ENCODE measurements at regions not wholly inside any gene's neighbourhood (a gene's known extent, or its start where the extent isn't known, plus 50 kb on each side); places are given as distances from the start of the nearest gene placed in this dataset.

DNA sequence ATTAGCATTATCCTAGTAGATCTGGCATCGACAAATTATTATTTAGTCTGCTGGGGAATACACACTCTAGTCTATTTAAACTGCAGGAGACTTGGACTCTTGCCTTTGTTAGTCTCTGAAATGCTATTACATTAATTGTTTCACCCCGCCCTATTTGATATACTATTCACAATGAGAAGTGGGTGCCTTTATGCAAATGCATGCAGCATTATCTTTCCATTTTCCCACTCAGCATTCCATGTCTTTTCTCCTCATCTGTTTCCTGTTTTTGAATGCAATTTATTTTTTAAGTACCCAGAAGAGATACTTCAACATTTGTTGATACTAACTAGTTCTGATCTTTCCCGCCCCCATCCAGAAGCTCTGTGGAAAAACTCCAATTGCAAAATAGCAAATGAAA, 395.3 kb upstream of the NXPH2 start:
- H3K4me3 ChIP-seq (ENCODE audit: low read depth, low read length): no peak overlapping the region
- TF ChIP-seq, protein P1, sequence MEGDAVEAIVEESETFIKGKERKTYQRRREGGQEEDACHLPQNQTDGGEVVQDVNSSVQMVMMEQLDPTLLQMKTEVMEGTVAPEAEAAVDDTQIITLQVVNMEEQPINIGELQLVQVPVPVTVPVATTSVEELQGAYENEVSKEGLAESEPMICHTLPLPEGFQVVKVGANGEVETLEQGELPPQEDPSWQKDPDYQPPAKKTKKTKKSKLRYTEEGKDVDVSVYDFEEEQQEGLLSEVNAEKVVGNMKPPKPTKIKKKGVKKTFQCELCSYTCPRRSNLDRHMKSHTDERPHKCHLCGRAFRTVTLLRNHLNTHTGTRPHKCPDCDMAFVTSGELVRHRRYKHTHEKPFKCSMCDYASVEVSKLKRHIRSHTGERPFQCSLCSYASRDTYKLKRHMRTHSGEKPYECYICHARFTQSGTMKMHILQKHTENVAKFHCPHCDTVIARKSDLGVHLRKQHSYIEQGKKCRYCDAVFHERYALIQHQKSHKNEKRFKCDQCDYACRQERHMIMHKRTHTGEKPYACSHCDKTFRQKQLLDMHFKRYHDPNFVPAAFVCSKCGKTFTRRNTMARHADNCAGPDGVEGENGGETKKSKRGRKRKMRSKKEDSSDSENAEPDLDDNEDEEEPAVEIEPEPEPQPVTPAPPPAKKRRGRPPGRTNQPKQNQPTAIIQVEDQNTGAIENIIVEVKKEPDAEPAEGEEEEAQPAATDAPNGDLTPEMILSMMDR (conservative IDR thresholded peaks at IDR 0.05; ENCODE audit: low read depth, low read length): no peak
- DNase-seq (ENCODE audit: low read depth): no peak

DNA sequence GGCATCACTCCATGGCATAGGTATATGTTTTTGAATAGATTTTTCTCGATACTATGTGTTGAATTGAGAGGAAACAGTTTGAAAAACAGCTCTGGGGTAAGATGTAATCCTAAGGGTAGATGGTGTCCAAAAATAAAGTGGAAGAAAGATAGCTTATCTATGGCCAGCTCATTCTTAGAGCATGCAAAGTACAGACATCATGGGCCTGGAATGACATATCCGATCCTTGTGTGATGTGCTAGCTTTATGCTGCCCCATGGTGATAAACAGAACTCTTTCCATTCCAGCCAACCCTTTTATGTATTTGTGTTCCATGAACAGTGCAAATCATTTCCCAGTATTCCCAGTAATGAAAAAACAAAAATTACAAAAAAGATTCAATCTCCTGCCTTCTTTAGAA, 390.2 kb upstream of the NXPH2 start:
- TF ChIP-seq, protein P1 (conservative IDR thresholded peaks at IDR 0.05; ENCODE audit: low read depth, low read length): no peak
- H3K4me3 ChIP-seq (ENCODE audit: low read depth, low read length): no peak overlapping the region
- peak; percentile 12 for DNase-seq (ENCODE audit: low read depth)

DNA sequence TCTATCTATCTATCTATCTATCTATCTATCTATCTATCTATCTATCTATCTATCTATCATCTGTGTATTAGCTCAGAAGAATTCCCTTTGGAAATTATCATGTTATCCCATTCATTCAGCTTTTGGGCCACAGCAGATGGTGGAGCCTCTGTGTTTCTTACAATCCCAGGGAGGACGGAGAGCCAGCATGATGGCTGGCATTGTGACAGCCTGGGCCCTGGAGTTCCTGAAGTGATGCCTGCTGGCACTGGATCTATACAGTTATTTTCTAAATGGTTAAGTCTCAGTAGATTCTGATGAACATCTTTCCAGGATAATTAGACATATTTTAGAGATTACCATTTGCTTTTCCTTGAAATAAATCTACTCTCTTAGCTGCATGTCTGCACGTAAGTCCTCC, 385.4 kb upstream of the NXPH2 start:
- TF ChIP-seq, protein P1 (conservative IDR thresholded peaks at IDR 0.05; ENCODE audit: low read depth, low read length): no peak
- no peak for DNase-seq (ENCODE audit: low read depth)
- H3K4me3 ChIP-seq (ENCODE audit: low read depth, low read length): no peak overlapping the region

DNA sequence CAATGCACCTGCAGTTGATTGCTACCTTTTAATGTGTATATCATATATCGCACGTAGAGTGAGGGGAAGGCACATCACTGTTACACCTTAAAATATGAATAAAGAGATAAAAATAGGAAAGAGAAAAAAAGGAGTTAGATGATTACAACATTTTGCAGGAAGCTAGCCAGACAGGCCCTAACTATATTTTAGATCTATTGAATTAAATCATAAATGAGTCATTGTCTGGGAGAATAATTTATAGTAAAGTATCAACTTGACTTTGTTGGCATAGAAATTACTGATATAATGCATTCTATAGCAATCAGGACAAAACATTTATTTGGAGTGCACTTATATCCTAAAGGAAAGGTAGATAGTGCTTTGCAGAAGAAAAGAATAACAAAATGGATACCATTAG, 384.9 kb upstream of the NXPH2 start:
- H3K4me3 ChIP-seq (ENCODE audit: low read depth, low read length): no peak overlapping the region
- TF ChIP-seq, protein P1 (conservative IDR thresholded peaks at IDR 0.05; ENCODE audit: low read depth, low read length): no peak
- no peak for DNase-seq (ENCODE audit: low read depth)

DNA sequence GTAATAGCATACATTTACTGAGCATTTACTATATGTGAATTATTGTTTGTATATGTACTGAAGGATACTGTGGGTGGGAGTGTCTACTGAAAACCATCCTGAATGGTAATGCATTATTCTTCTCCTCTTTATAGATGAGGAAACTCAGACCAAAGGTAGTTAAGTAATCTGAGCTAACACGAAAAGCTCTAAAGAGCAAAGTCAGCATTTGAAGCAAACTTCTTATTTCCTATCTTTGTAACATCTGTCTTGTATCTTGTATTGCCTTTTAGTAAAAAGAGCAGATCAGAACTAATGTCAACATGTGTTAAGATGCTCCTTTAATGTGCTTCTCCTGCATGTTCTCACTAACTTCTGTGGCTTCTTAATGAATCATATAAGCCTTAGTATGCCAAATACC, 382.8 kb upstream of the NXPH2 start:
- no peak overlapping the region for H3K4me3 ChIP-seq (ENCODE audit: low read depth, low read length)
- DNase-seq (ENCODE audit: low read depth): no peak
- TF ChIP-seq, protein P1 (conservative IDR thresholded peaks at IDR 0.05; ENCODE audit: low read depth, low read length): no peak

- no peak overlapping the region for H3K4me3 ChIP-seq (ENCODE audit: low read depth, low read length)
- TF ChIP-seq, protein P1 (conservative IDR thresholded peaks at IDR 0.05; ENCODE audit: low read depth, low read length): no peak
- no peak for DNase-seq (ENCODE audit: low read depth)
These were observed 382.3 kb upstream of the NXPH2 start for GRCh38 chr2:139162456-139162855.

GRCh38 chr2:139160836-139161235, 380.6 kb upstream of the NXPH2 start:
- DNase-seq (ENCODE audit: low read depth): no peak
- H3K4me3 ChIP-seq (ENCODE audit: low read depth, low read length): no peak overlapping the region
- TF ChIP-seq, protein P1 (conservative IDR thresholded peaks at IDR 0.05; ENCODE audit: low read depth, low read length): no peak

Measured in choroid plexus epithelial cell (primary cell).